Glomerular visceral epithelial cell (primary cell): ENCODE measurements at regions not wholly inside any gene's neighbourhood (a gene's known extent, or its start where the extent isn't known, plus 50 kb on each side); places are given as distances from the start of the nearest gene placed in this dataset.
"Not testable (repeated sequence)": the region's sequence is repeated elsewhere in the genome, so short reads cannot be mapped to it uniquely, and the experiment has no call there.

Experiments used
- DNase-seq: peaks from one replicate; pipeline ENCODE4 v3.0.0-alpha.2; 2016; ENCODE audit errors: extremely low spot score

DNA sequence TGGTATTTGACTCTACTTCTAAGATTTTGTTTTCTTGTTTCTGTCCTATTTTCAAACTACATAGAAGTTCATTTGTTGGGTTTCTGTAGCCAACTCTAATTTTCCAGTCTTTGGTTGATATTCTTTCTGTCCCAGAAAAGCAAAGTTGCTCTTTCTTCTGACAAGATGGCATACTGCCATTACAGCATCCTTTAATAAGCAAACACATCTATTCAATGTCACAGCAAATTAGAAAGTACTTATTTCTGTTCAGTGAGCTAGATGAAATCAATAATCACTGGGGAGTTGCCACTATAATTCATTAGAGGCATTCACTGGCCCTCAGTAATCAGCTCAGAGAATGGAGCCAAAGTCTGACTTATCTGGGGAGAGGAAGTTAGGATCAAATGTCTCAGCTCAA is 1258.0 kb upstream of the IGFBP7 start:
- DNase-seq: no peak

DNA sequence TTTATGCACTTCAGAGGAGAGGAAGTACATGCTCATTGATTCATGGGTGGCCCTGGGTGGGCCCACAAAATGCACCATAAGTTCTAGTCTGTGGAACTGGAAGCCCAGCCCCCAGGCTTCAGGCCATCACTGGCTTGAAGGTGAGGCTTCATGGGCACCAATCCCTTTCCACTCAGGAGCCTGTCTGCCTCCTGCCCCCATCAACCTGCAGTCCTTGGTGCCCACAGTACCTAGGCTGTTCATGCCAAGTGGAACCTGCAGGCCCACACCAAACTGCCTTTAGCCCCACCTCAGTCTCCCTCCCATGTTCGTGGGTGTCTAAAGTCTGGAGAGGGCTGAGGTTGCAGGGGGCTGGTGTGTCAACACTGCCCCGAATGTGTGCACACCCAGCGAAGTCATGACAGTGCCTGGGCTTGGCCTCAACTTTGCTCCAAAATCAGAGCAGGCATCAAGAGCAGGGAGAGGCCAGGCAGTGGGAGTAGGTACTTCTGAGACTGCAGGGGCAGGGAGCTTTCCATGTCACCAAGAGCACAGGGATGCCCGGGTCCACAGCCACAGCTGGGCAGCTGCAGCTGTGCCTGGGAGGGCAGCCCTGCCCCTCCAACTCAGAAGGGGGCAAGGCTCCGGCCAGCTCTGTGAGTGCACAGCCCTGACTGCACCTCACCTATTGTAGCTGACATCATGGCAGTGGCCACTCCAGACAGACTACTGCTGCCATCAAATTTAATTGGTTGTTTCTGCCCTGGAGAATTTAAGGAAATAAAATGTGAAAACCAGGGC is 1250.4 kb upstream of the IGFBP7 start:
- DNase-seq: no peak

DNA sequence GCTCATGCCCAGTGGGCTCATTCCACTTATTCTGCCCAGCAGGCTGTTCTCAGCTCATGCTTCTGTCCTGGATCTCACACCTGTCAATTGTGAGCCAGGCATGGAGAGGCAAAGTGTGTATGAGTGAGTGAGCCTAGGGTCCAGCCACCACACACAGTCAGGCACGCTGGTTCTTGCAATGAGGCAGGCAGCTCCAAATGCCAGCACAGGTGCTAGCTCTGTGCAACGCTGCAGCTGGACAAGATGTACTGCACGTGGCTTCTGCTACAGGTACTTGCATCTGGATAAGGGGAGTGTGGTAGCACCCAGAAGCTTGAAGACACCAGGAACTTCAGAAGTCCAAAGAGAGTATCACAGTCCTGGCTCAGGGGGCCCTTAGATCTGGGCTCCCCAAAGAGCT is 1249.4 kb upstream of the IGFBP7 start:
- no peak for DNase-seq

DNA sequence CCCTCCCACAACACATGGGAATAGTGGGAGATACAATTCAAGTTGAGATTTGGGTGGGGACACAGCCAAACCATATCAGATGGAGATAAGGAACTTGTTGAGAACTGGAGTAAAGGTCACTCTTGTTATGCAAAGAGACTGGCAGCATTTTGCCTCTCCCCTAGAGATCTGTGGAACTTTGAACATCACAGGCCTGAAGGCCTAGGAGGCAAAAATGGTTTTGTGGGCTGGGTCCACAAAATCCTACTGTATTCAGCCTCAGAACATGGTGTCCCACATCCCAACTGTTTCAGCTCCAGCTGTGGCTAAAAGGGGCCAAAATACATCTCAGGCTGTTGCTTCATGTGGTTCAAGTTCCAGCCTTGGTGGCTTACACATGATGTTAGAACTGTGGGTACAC is 1247.8 kb upstream of the IGFBP7 start:
- no peak for DNase-seq

DNA sequence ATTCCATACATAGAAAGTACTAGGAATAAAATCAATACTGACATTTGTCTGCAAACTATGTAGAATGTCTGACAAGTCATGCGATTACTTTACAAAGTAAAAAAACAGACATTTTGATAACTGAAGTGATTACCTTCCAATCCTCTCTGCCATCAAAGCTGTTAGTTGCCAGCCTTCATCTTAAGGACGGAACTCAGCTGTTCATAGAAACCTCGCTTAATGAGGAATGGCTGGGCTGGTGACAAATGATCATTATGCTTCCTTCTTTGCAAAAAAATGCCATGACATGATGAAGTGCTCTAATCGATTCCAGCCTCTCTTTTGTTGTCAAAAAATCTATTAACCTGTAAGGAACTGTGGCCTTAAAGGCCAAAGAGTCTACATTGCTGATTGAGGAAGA is 1214.9 kb upstream of the IGFBP7 start:
- DNase-seq: no peak

DNA sequence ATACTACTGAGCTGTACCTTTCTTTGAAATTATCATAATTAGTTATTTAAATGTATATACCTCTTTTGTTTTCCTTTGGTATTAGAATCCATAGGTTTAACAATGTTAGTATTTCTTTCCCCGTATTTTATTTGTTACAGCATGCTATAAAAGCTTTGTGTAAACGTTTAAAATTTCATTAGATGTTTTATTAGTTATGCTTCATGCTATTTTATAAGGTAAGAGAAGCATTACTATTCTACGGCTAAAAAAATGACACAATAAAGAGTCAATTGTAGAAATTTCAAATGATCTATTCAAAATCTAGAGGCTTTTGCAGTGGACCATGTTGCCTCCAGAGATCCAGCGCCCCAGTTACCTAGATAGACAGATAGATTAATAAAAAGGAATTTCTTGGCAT is 1203.3 kb upstream of the IGFBP7 start:
- DNase-seq: no peak

DNA sequence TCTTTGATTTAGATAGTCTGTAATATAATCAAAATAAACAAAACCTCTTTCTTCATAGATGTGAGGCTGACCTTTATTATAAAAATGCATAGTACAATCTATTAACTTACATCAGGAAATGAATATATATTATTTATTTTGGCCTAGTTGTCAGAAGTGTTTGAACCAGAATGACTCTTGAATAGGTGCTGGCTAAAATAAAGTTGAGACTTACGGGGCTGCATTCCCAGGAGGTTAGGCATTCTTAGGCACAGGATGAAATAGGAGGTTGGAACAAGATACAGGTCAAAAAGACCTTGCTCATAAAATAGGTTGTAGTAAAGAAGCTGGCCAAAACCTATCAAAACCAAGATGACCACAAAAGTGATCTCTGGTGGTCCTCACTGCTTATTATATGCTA is 1193.3 kb upstream of the IGFBP7 start:
- DNase-seq: no peak

DNA sequence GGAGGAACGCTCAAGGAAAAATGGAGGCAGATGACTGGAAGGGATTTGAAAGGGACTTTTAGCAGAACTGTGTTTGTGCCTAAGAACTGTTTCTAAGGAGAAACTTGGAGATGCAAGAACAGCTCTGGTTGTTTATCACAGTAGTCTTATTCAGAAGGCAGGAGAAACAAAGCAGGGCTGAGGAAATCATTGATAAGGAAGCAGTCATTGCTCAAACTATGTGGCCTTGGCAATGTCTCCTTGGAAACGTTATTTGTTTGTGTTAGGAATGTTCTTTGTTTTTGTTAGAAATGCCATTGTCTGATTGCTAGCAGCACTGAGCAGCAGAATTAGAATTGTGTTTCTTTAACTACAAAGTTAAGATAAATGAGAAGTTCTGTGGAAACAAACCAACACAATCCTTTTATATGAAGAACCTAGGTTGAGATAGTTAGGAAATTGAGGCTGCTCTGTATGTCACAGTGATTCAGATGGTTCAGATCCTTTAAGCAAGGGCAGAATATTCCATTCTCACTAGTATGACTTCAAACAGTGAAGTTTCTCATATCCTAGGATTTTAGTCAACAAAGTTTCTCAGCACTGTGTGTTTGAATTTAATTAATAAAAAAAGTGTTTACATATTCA is 1191.3 kb upstream of the IGFBP7 start:
- DNase-seq: no peak

DNA sequence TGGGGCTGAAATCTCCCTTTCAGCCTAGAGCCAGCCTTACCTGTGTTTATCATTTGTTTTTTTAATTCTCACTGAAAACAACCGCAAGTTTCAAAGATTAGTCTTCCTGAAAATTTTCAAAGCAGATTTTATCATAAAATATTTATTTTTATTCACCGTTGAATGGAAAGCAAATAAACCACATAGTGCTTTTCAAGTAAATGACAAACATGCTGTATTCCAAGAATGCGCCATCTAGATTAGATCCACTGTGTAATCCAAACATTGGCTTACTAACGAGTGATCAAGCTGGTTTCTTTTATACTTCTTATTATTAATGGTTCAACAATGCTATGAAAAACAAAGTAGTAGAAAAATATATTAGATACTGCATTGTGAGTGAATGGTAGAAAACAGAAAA is 1176.2 kb upstream of the IGFBP7 start:
- DNase-seq: no peak

DNA sequence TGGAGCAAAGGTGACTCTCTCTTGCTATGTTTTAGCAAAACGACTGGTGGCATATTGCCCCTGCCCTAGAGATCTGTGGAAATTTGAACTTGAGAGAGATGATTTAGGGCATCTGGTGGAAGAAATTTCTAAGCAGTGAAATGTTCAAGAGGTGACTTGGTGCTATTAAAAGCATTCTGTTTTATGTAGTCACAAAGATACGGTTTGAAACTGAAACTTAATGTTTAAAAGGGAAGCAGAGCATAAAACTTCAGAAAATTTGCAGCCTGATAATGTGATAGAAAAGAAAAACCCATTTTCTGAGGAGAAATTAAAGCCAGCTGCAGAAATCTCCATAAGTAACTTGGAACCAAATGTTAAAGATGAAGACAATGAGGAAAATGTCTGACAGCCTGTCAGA is 1170.7 kb upstream of the IGFBP7 start:
- DNase-seq: not testable (repeated sequence)

DNA sequence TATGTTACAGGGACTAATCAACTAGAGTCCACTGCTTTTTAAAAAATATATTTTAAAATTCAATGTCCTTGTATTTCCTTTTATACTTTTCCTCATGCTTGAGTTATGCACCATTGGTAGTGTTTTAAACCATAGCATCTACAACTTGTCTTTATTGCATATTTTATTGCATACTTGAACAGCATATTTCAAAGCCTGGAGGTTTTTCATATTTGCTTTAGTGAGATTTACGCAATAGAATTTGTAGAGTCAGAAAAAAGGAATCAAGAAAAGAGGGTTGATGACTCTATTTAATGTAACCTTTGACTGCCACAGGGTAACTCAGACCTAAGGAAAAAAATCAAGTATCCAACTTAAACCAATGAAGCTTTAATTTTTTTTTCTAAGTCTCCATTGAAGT is 1165.7 kb upstream of the IGFBP7 start:
- DNase-seq: no peak

DNA sequence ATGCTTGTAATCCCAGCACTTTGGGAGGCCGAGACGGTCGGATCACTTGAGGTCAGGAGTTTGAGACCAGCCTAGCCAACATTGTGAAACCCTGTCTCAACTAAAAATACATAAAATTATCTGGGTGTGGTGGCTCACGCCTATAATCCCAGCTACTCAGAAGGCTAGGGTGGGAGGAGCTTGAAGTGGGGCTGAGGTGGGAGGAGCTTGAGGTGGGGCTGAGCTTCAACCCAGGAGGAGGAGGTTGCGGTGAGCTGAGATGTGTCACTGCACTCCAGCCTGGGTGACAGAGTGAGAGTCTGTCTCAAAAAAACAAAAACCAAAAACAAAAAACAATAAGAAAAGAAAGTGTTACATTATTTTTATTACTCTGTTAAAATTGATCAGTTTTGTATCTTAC is 1164.4 kb upstream of the IGFBP7 start:
- DNase-seq: no peak

DNA sequence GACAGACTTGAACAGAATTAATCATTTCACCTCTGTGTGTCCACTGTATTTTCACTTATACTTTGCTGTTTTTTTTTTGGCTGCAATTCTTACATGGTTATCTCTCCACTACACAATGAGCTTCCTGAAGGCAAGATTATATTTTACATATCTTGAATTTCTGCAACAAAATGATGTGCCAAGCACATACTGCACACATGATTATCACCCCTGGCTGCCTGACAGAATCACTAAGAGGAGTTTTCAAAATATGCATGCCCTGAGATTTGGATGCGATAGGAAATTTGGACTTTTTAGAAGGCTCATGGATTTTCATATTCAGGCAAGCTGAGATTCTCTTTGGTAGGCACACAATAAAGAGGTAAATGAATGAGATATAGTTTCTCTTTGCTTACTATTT is 1162.1 kb upstream of the IGFBP7 start:
- no peak for DNase-seq

DNA sequence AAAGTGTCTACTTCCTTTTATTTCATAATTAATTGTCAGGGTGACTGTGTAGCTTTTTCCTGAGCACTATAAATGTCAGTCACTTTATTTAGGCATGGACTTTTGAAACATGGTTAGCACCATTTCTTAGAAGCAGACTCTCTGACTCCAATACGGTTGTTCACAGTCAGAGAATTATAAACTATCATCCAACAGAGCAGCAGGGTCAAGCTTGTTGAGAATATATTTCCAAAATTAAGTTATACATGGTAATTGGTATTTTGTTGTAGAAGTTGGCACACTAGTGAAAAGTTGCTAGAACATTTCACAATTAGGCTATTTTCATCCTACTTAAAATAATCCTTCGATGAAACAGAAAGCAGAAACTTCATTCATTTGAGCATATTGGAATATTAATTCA is 1155.5 kb upstream of the IGFBP7 start:
- no peak for DNase-seq

DNA sequence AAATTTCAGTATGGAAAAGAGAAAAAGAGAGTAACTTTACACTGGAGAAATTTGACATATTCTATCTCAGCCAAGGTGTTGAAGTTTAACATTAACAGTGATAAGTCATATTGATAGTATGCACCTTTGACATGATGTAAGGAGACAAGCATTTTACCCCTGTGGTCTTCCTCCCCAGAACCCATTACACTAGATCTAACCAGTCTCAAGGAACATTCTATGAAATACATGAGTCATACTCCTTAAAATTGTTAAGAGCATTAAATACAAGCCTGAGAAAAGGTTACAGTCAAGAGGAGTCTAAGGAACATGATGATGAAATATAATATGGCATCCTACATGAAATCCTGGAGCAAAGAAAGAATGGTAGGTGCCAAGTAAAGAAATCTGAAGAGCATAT is 1151.3 kb upstream of the IGFBP7 start:
- DNase-seq: peak; percentile 66

DNA sequence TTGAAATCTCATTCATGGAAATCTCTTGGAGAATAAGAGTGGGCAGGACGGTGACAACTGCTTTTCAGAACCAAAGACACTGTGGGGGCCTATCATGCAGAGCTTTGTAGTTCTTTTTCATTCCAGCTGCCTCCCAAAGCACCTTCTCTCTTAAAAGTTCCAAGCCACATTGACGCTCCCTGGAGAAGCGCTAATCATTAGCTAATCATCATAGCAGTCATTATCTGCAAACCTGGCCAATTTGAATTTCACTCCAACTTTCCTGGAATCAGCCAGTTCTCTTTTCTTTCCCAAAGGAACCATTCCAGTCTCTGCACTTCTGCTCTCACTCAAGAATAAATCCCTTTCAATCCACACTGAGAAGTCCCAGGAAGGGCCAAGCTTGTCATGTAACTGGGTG is 1144.1 kb upstream of the IGFBP7 start:
- no peak for DNase-seq

DNA sequence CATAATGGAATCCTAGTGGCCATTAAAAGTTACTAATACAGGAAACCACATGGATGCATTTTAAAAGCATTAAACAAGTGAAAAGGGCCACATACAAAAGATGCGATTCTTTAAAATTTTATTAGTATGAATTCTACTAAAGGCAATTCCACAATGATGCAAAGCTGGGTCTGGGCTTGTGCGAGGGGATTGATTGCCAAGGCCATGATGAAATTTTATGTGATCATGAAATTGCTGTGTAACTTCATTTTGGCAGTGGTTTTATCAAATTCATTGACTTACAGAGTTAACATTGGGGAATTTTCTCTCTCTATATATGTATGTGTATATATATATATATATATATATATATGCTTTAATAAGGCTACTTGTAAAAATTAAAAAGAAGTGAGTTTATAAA is 1142.5 kb upstream of the IGFBP7 start:
- peak; percentile 13 for DNase-seq

DNA sequence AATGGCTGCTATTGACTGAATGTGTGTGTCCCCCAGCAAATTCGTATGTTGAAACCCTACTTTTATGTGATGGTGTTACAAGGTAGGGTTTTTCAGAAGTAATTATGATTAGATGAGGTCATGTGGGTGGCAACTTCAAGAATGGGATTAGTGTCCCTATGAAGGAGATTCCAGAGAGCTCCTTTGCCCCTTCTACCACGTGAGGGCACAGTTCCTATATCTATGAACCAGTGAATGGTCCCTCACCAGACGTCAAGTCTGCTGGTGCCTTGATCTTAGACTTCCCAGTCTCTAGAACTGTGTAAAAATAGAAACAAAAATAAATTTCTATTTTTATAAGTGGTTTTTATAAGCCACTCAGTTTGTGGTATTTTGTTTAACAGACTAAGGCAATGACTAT is 1137.6 kb upstream of the IGFBP7 start:
- DNase-seq: peak; percentile 17

DNA sequence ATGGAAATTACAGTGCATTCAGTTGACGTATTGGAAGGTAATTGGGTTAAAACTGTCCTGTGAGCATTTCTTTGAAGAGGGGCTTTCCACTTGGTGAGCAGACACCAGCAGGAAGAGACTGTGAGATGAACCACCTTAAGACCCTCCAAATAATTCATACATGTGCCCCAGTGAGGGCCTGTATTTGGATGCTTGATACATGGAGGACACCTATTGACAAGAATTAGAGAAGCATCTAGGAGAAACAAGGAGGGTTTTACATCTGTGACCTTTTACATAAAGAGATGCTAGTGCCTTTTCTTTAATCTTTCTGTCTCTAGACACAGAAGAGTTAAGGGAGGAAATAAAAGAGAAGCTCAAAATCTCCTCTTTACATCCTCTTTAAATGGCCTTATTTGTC is 1115.3 kb upstream of the IGFBP7 start:
- no peak for DNase-seq

DNA sequence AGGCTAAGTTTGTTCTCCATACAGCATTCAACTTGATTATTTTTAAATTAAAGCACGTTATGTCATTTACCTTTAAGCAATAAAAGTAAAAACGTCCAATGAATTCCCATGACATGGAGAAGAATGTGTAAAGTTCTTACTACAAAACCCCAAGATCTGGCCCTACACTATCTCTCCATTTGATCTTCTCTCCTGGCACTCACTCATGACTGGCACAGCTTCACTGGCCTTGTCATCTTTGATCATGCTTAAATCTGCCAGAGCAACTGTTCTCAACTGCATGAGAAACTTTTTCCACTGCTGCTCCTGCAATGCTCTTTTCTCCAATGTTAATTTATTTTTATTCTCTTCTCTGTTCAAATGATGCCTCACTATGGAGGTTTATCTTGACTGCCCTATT is 1109.0 kb upstream of the IGFBP7 start:
- no peak for DNase-seq

DNA sequence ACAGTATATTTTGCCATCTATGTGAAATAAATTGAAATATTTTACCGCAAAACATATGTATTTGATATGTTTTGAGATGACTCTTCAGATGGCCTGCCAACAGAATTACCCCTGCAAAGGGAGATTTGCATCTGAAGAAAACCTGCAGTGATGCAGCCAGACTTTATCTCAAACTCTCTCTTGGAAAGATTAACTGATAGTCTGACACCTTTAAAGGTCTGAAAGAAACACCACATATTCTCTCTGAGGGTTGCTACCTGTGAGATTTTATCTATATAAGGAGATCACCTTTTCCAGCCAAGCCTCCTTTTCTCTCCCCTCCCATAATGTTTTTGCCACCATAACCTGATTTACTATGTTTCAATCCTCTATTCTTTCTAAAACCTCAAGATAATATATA is 1106.3 kb upstream of the IGFBP7 start:
- no peak for DNase-seq

DNA sequence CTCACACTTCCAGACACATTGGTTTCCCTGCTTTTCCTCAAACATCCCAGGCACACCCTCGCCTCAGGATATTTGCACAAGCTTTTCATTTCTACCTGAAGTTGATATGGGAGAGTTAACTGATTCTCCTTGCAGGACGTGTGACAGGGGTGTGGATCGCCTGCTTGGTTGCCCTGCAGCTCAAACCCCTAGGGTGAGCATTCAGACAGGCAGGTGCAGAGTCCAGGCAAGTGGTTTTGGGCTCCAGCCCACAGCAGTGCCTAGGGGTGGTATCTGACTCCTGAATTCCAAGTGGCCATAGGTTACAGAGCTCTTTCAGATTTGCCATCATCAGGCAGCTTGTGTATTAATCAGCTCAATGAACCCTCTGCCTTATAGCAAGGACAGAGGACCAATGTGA is 1104.2 kb upstream of the IGFBP7 start:
- no peak for DNase-seq

DNA sequence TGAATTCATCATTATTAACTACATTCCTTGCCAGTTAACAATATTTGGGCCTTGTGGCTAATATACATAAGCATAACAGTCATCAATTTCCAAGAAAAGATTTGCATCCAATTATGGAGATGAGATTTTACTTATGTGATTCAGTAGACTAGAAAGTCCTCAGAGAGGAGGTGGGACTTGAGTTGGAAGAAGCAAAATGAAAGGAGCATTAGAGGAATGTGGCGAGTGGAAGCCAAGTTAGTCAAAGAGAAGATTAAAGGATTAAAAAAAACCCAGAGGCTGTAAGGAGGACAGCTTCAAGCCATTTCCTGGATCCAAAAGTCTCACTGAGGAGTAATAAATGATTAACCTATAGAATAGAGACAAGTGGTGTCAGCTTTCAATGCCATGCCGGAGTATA is 1099.4 kb upstream of the IGFBP7 start:
- no peak for DNase-seq

DNA sequence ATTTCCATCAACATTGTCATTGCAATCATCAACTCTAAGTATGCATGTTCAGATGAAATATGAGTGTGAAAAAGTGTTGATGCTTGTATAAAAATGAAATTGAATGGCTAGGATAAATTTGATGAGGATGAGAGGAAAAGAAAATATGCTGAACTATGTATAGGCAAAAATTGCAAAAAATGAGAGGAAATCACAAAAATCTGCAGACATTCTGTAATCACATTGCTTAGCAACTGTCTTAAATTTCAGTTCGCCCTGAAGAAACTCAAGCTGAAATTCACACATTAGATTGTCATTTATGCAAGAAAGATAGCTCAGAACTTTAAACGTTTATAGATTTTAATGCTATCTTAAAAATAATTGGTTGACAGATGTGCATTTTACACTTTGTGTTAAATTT is 1098.8 kb upstream of the IGFBP7 start:
- no peak for DNase-seq
